ENCODE measurements at regions not wholly inside any gene's neighbourhood (a gene's known extent, or its start where the extent isn't known, plus 50 kb on each side); places are given as distances from the start of the nearest gene placed in this dataset.
"Not testable (repeated sequence)": the region's sequence is repeated elsewhere in the genome, so short reads cannot be mapped to it uniquely, and the experiment has no call there.

GRCh38 chr6:84848960-84849359 lies 84.6 kb upstream of the TBX18 start:
- Histone ChIP-seq H3K27me3 (ENCODE audit: control insufficient read depth, insufficient read depth, low read length) (no peaks in the 10 kb centered on the region), H3K4me3 (ENCODE audit: low read depth, low read length) (no peak overlapping the region), H3K36me3 (ENCODE audit: control insufficient read depth, insufficient read depth, low read length) (no peaks in the 10 kb centered on the region)
- no peak for DNase-seq (ENCODE audit: low read depth)
- ChIA-PET CTCF (interaction anchor here (1.3 kb wide), 1 partner anchor 9 kb away, joined by 3 read pairs; no protein-coding TSS in a partner anchor), POLR2A (no interaction called here)
- no peak for TF ChIP-seq CTCF (IDR thresholded peaks at IDR 0.05; ENCODE audit: insufficient read depth, low read depth, low read length)

GRCh38 chr6:84847390-84848160 lies 83.2 kb upstream of the TBX18 start:
- DNase-seq (ENCODE audit: low read depth): no peak
- Histone ChIP-seq H3K4me3 (ENCODE audit: low read depth, low read length) (no peak overlapping the region), H3K27me3 (ENCODE audit: control insufficient read depth, insufficient read depth, low read length) (no peaks in the 10 kb centered on the region), H3K36me3 (ENCODE audit: control insufficient read depth, insufficient read depth, low read length) (no peaks in the 10 kb centered on the region)
- POLR2A ChIA-PET: no interaction called here
- TF ChIP-seq CTCF (IDR thresholded peaks at IDR 0.05; ENCODE audit: insufficient read depth, low read depth, low read length): no peak
- CTCF ChIA-PET: interaction anchor here (1.0 kb wide), 1 partner anchor 41 kb away, joined by 3 read pairs; no protein-coding TSS in a partner anchor

- CTCF ChIA-PET: no interaction called here
- POLR2A ChIA-PET: no interaction called here
- Histone ChIP-seq H3K4me3 (ENCODE audit: low read depth, low read length) (no peak overlapping the region), H3K36me3 (ENCODE audit: control insufficient read depth, insufficient read depth, low read length) (no peaks in the 10 kb centered on the region), H3K27me3 (ENCODE audit: control insufficient read depth, insufficient read depth, low read length) (no peaks in the 10 kb centered on the region)
- no peak for DNase-seq (ENCODE audit: low read depth)
- no peak for TF ChIP-seq CTCF (IDR thresholded peaks at IDR 0.05; ENCODE audit: insufficient read depth, low read depth, low read length)
Measured at GRCh38 chr6:84842525-84843166, 78.2 kb upstream of the TBX18 start.

- H3K36me3 ChIP-seq (ENCODE audit: control insufficient read depth, insufficient read depth, low read length); H3K27me3 ChIP-seq (ENCODE audit: control insufficient read depth, insufficient read depth, low read length); POLR2A ChIA-PET; H3K4me3 ChIP-seq (ENCODE audit: low read depth, low read length); CTCF ChIA-PET; DNase-seq (ENCODE audit: low read depth): not testable (repeated sequence)
Measured at GRCh38 chr6:84837068-84837866, 72.9 kb upstream of the TBX18 start.

- no peaks in the 10 kb centered on the region for H3K27me3 ChIP-seq (ENCODE audit: control insufficient read depth, insufficient read depth, low read length)
- no peaks in the 10 kb centered on the region for H3K36me3 ChIP-seq (ENCODE audit: control insufficient read depth, insufficient read depth, low read length)
- CTCF ChIA-PET: no interaction called here
- no peak for TF ChIP-seq CTCF (IDR thresholded peaks at IDR 0.05; ENCODE audit: insufficient read depth, low read depth, low read length)
- no peak for DNase-seq (ENCODE audit: low read depth)
- H3K4me3 ChIP-seq (ENCODE audit: low read depth, low read length): no peak overlapping the region
- POLR2A ChIA-PET: no interaction called here
Measured at GRCh38 chr6:84836366-84836765, 72.0 kb upstream of the TBX18 start.

Measured in BJ (cell line).